Thyroid gland (tissue), 4 donors: ENCODE measurements at regions not wholly inside any gene's neighbourhood (a gene's known extent, or its start where the extent isn't known, plus 50 kb on each side); places are given as distances from the start of the nearest gene placed in this dataset.

Experiments used
- DNase-seq, 2 donors: peaks; one replicate each; pipeline ENCODE4 v3.0.0-alpha.2; 2019
- H3K27ac ChIP-seq, 3 donors: fragments of 200-600 bp; sonication (generic); 1 replicate in 2 of 3; 2 replicates in 1 of 3; pipeline ENCODE4 v1.5.1; 2016 to 2019; ENCODE audit warnings: mild to moderate bottlenecking in 1 of 3, moderate library complexity in 1 of 3
- H3K27me3 ChIP-seq: fragments of 200-600 bp; sonication (generic); one replicate; pipeline ENCODE4 v1.5.1; 2019
- H3K36me3 ChIP-seq, 2 donors: fragments of 200-600 bp; sonication (generic); one replicate each; pipeline ENCODE4 v1.5.1; 2016 to 2019
- H3K4me1 ChIP-seq, 2 donors: fragments of 200-600 bp; sonication (generic); one replicate each; pipeline ENCODE4 v1.5.1; 2017 to 2019
- H3K4me3 ChIP-seq, 3 donors: fragments of 200-600 bp; sonication (generic); replicated peaks in 1 of 3; 1 replicate in 2 of 3; 2 replicates in 1 of 3; pipeline ENCODE4 v1.5.1; 2016; ENCODE audit warnings: mild to moderate bottlenecking in 1 of 3
- H3K9me3 ChIP-seq: fragments of 200-600 bp; sonication (generic); one replicate; pipeline ENCODE4 v1.5.1; 2017
- POLR2A ChIP-seq, 2 donors: fragments of 450-650 bp; IDR thresholded peaks; one replicate each; pipeline ENCODE4 v1.6.1; 2017; ENCODE audit warnings: antibody characterized with exemption in 2 of 2, mild to moderate bottlenecking in 2 of 2, moderate library complexity in 1 of 2
- WGBS, 2 donors: methylation state at CpG; one replicate each; pipeline ENCODE4 v1.1.5; 2017; 5-methylcytosine and 5-hydroxymethylcytosine counted together
- intact Hi-C: fragments of 100-400 bp; cut with DNase I; formaldehyde crosslinking; loops from one replicate; pipeline ENCODE4 v1.15.1; 2023
- TF ChIP-seq, protein P1 (sequence below), 6 experiments: fragments of 200-600 bp in 3 of 6; fragments of 450-650 bp in 3 of 6; sonication (generic) in 3 of 6; IDR thresholded peaks; one replicate each; pipeline ENCODE4 v1.5.1; 2016 to 2019; ENCODE audit warnings: antibody characterized with exemption in 6 of 6, mild to moderate bottlenecking in 2 of 6, inconsistent platforms in 1 of 6, moderate library complexity in 1 of 6

DNA sequence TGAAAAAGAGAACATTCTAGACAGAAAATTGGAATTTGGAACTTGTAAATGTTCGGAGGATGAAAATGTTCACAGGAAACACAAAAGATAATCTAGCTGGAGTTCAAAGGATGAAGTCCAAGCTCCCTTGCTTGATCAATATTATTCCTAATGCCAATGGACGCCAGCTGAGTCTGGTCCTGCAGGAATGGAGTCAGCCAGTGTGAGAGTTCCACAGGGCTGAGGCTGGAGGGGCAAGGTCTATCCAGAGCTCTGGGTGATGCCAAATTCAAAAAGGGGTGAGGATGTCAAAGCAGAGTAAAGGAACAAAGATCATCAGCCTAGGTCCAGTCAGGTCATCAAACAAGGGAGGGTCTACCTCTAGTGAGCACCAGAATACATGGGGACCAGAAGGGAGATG lies 78.5 kb upstream of the CTNNA2 start:
- TF ChIP-seq, protein P1, sequence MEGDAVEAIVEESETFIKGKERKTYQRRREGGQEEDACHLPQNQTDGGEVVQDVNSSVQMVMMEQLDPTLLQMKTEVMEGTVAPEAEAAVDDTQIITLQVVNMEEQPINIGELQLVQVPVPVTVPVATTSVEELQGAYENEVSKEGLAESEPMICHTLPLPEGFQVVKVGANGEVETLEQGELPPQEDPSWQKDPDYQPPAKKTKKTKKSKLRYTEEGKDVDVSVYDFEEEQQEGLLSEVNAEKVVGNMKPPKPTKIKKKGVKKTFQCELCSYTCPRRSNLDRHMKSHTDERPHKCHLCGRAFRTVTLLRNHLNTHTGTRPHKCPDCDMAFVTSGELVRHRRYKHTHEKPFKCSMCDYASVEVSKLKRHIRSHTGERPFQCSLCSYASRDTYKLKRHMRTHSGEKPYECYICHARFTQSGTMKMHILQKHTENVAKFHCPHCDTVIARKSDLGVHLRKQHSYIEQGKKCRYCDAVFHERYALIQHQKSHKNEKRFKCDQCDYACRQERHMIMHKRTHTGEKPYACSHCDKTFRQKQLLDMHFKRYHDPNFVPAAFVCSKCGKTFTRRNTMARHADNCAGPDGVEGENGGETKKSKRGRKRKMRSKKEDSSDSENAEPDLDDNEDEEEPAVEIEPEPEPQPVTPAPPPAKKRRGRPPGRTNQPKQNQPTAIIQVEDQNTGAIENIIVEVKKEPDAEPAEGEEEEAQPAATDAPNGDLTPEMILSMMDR (IDR thresholded peaks at IDR 0.05): no peak
- no peak for TF ChIP-seq POLR2A (IDR thresholded peaks at IDR 0.05)
- Histone ChIP-seq H3K4me1 (no peaks in the 10 kb centered on the region), H3K9me3 (no peaks in the 10 kb centered on the region), H3K27ac (no peak overlapping the region), H3K27me3 (no peaks in the 10 kb centered on the region), H3K4me3 (no peak overlapping the region), H3K36me3 (no peaks in the 10 kb centered on the region)
- 76 to 82% methylated on average over 2 of the region's 2 CpGs for WGBS, 2 donors
- intact Hi-C loops: no loop called here
- DNase-seq: no peak

DNA sequence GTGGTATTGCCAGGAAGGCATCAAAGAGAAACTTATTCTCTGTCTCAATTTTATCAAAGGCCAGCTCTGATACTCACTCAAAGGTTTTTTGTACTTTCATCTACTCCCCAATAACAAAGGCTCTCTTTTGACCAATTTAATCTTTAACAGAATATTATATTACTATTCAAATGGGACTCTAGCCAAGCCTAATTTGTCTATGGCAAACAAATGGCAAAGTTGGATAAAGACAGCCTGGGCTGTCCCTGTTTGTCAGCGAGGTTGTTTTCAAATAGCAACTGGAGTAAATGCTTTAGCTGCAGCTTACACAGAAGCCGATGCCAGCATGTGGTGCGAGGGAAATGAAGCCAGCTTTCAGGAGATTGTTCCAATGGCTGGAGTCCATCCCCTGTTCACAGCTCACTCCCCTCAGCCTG lies 80.1 kb upstream of the CTNNA2 start:
- 21 to 32% methylated on average over 3 of the region's 3 CpGs for WGBS, 2 donors
- Histone ChIP-seq H3K27ac (no peak overlapping the region), H3K36me3 (no peaks in the 10 kb centered on the region), H3K9me3 (no peaks in the 10 kb centered on the region), H3K27me3 (no peaks in the 10 kb centered on the region), H3K4me1 (no peaks in the 10 kb centered on the region), H3K4me3 (no peak overlapping the region)
- no peak for DNase-seq
- intact Hi-C loops: no loop called here
- TF ChIP-seq POLR2A (IDR thresholded peaks at IDR 0.05): no peak
- TF ChIP-seq, protein P1 (IDR thresholded peaks at IDR 0.05): no peak

- WGBS, 2 donors: 45 to 52% methylated on average over 1 of the region's 1 CpG
Observed at GRCh38 chr2:79428745-79429144, 84.1 kb upstream of the CTNNA2 start.

GRCh38 chr2:79414690-79415089 lies 98.2 kb upstream of the CTNNA2 start:
- WGBS, 2 donors: 80 to 93% methylated on average over 2 of the region's 2 CpGs
- no peaks in the 10 kb centered on the region for H3K27me3 ChIP-seq
- H3K36me3 ChIP-seq: no peaks in the 10 kb centered on the region
- no peak overlapping the region for H3K27ac ChIP-seq
- no peaks in the 10 kb centered on the region for H3K4me1 ChIP-seq
- no peak for DNase-seq
- intact Hi-C loops: no loop called here
- TF ChIP-seq, protein P1 (IDR thresholded peaks at IDR 0.05): no peak
- no peak for TF ChIP-seq POLR2A (IDR thresholded peaks at IDR 0.05)
- H3K4me3 ChIP-seq: no peak overlapping the region
- H3K9me3 ChIP-seq: no peaks in the 10 kb centered on the region

More at GRCh38 chr2:79428745-79429144, 84.1 kb upstream of the CTNNA2 start:
- Histone ChIP-seq H3K4me3 (no peak overlapping the region), H3K27ac (no peak overlapping the region), H3K36me3 (no peaks in the 10 kb centered on the region), H3K9me3 (no peaks in the 10 kb centered on the region), H3K4me1 (no peaks in the 10 kb centered on the region), H3K27me3 (no peaks in the 10 kb centered on the region)
- TF ChIP-seq, protein P1 (IDR thresholded peaks at IDR 0.05): no peak
- no peak for TF ChIP-seq POLR2A (IDR thresholded peaks at IDR 0.05)
- no peak for DNase-seq
- intact Hi-C loops: no loop called here

DNA sequence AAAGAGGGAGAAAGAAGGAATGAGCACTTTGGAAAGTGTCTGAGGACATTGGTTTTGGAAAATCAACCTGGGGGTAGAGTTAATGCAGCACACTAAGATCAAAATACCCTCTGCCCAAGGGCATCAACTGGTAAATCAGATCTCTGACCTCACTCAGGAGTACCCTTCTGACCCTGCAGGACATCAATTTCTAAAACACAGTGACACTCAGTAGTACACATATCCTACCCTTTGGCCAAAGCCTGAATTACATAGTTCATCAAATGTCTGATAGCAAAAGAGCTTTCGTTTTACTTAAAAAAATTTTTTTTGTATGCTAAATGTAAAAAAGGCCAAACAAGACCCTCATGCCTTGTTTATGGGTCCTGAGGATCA lies 118.4 kb upstream of the CTNNA2 start:
- H3K4me3 ChIP-seq: no peak overlapping the region
- no peaks in the 10 kb centered on the region for H3K36me3 ChIP-seq
- H3K27me3 ChIP-seq: no peaks in the 10 kb centered on the region
- 74 to 83% methylated on average over 1 of the region's 1 CpG for WGBS, 2 donors
- no peak overlapping the region for H3K27ac ChIP-seq
- TF ChIP-seq, protein P1 (IDR thresholded peaks at IDR 0.05): no peak
- TF ChIP-seq POLR2A (IDR thresholded peaks at IDR 0.05): no peak
- H3K9me3 ChIP-seq: no peaks in the 10 kb centered on the region
- intact Hi-C loops: no loop called here
- no peak for DNase-seq
- H3K4me1 ChIP-seq: no peaks in the 10 kb centered on the region
